ENCODE measurements at regions not wholly inside any gene's neighbourhood (a gene's known extent, or its start where the extent isn't known, plus 50 kb on each side); places are given as distances from the start of the nearest gene placed in this dataset.

- TF ChIP-seq CTCF (IDR thresholded peaks at IDR 0.05) (no peak), POLR2A (IDR thresholded peaks at IDR 0.05) (no peak)
These were observed 278.6 kb upstream of the HS6ST1 start for GRCh38 chr2:128597121-128597762.

Data from right lobe of liver (tissue), 4 donors.